ENCODE measurements at regions not wholly inside any gene's neighbourhood (a gene's known extent, or its start where the extent isn't known, plus 50 kb on each side); places are given as distances from the start of the nearest gene placed in this dataset.

DNA sequence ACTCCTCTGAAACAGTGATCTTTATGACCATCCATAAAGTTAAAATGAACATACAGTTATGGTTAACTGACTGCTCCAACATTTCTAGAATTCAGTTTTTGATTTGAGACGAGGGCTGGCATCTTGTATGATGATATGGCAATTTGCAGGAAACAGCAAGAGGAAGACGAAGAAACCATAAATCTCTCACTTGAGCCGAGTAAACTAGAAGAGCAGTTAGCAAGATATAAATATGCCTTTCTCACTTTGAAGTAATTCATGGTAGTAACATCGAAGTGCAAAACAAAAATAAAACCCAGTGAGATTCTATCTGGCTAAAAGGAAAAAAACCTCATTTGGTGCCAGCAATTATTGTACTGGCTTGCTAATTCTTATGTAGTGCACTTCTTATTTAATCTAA lies 139.0 kb upstream of the SPRY1 start:
- TF ChIP-seq ESRRA (IDR thresholded peaks at IDR 0.05; ENCODE audit: borderline replicate concordance, low read length) (no peak), NR3C1 (IDR thresholded peaks at IDR 0.05) (no peak), CHD2 (IDR thresholded peaks at IDR 0.05; ENCODE audit: low read length, partially characterized antibody) (no peak), CEBPB (IDR thresholded peaks at IDR 0.05) (no peak), MYC (IDR thresholded peaks at IDR 0.05; ENCODE audit: borderline replicate concordance, low read length) (no peak), CBX8 (IDR thresholded peaks at IDR 0.05) (no peak), RAD21 (conservative IDR thresholded peaks at IDR 0.05 in 1 of 2, IDR thresholded peaks at IDR 0.05 in 1 of 2) (no peak), KDM1A (IDR thresholded peaks at IDR 0.05; ENCODE audit: low read depth) (no peak), POLR2A (IDR thresholded peaks at IDR 0.05; ENCODE audit: low read length) (no peak), EP300 (IDR thresholded peaks at IDR 0.05) (no peak)
- TF ChIP-seq, protein P1, sequence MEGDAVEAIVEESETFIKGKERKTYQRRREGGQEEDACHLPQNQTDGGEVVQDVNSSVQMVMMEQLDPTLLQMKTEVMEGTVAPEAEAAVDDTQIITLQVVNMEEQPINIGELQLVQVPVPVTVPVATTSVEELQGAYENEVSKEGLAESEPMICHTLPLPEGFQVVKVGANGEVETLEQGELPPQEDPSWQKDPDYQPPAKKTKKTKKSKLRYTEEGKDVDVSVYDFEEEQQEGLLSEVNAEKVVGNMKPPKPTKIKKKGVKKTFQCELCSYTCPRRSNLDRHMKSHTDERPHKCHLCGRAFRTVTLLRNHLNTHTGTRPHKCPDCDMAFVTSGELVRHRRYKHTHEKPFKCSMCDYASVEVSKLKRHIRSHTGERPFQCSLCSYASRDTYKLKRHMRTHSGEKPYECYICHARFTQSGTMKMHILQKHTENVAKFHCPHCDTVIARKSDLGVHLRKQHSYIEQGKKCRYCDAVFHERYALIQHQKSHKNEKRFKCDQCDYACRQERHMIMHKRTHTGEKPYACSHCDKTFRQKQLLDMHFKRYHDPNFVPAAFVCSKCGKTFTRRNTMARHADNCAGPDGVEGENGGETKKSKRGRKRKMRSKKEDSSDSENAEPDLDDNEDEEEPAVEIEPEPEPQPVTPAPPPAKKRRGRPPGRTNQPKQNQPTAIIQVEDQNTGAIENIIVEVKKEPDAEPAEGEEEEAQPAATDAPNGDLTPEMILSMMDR (IDR thresholded peaks at IDR 0.05): no peak
- TF ChIP-seq, protein P2, sequence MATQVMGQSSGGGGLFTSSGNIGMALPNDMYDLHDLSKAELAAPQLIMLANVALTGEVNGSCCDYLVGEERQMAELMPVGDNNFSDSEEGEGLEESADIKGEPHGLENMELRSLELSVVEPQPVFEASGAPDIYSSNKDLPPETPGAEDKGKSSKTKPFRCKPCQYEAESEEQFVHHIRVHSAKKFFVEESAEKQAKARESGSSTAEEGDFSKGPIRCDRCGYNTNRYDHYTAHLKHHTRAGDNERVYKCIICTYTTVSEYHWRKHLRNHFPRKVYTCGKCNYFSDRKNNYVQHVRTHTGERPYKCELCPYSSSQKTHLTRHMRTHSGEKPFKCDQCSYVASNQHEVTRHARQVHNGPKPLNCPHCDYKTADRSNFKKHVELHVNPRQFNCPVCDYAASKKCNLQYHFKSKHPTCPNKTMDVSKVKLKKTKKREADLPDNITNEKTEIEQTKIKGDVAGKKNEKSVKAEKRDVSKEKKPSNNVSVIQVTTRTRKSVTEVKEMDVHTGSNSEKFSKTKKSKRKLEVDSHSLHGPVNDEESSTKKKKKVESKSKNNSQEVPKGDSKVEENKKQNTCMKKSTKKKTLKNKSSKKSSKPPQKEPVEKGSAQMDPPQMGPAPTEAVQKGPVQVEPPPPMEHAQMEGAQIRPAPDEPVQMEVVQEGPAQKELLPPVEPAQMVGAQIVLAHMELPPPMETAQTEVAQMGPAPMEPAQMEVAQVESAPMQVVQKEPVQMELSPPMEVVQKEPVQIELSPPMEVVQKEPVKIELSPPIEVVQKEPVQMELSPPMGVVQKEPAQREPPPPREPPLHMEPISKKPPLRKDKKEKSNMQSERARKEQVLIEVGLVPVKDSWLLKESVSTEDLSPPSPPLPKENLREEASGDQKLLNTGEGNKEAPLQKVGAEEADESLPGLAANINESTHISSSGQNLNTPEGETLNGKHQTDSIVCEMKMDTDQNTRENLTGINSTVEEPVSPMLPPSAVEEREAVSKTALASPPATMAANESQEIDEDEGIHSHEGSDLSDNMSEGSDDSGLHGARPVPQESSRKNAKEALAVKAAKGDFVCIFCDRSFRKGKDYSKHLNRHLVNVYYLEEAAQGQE (IDR thresholded peaks at IDR 0.05): no peak
- TF ChIP-seq, protein P3, sequence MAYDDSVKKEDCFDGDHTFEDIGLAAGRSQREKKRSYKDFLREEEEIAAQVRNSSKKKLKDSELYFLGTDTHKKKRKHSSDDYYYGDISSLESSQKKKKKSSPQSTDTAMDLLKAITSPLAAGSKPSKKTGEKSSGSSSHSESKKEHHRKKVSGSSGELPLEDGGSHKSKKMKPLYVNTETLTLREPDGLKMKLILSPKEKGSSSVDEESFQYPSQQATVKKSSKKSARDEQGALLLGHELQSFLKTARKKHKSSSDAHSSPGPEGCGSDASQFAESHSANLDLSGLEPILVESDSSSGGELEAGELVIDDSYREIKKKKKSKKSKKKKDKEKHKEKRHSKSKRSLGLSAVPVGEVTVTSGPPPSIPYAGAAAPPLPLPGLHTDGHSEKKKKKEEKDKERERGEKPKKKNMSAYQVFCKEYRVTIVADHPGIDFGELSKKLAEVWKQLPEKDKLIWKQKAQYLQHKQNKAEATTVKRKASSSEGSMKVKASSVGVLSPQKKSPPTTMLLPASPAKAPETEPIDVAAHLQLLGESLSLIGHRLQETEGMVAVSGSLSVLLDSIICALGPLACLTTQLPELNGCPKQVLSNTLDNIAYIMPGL (CRISPR knock-in tag; IDR thresholded peaks at IDR 0.05; ENCODE audit: borderline replicate concordance): no peak
- TF ChIP-seq, protein P4, sequence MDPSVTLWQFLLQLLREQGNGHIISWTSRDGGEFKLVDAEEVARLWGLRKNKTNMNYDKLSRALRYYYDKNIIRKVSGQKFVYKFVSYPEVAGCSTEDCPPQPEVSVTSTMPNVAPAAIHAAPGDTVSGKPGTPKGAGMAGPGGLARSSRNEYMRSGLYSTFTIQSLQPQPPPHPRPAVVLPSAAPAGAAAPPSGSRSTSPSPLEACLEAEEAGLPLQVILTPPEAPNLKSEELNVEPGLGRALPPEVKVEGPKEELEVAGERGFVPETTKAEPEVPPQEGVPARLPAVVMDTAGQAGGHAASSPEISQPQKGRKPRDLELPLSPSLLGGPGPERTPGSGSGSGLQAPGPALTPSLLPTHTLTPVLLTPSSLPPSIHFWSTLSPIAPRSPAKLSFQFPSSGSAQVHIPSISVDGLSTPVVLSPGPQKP (IDR thresholded peaks at IDR 0.05; ENCODE audit: low read depth, low read length): no peak
